Right lobe of liver (tissue), 4 donors: ENCODE measurements at regions not wholly inside any gene's neighbourhood (a gene's known extent, or its start where the extent isn't known, plus 50 kb on each side); places are given as distances from the start of the nearest gene placed in this dataset.

ENCODE experiments used
- POLR2A ChIP-seq: fragments of 450-650 bp; IDR thresholded peaks from one replicate; pipeline ENCODE4 v1.6.1; 2017; ENCODE audit warnings: antibody characterized with exemption, mild to moderate bottlenecking
- TF ChIP-seq, protein P1 (sequence below), 4 donors: fragments of 200-600 bp in 3 of 4; fragments of 450-650 bp in 1 of 4; IDR thresholded peaks; one replicate each; pipeline versions ENCODE4 v1.5.1 to v1.8.0; 2016 to 2022; ENCODE audit warnings: antibody characterized with exemption in 4 of 4, mild to moderate bottlenecking in 2 of 4
- donor health status: DM: no; HTN: no; CAD: no.
- donor health status: DM: no; HTN: no; CAD: no.
- donor health status: DM: no; HTN: yes; CAD: no.

DNA sequence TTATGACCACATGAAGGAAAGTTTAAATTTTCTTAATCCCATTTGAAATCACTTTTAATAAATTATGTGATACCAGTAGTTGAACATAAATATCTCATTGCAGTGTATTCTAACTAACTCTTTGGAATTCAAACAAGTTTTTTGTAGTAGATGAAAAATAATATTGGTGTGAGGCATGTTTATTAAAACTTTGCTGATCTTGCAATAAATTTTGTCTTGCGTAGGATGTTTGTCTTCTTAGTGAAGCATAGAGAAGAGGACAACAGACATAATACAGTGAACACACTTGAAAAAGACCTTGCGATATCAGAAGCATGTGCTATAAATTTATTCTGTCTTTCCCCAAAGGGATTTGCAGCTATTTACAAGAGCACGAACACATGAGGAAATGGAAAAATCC lies 140.7 kb downstream of the HTR1B start:
- TF ChIP-seq, protein P1, sequence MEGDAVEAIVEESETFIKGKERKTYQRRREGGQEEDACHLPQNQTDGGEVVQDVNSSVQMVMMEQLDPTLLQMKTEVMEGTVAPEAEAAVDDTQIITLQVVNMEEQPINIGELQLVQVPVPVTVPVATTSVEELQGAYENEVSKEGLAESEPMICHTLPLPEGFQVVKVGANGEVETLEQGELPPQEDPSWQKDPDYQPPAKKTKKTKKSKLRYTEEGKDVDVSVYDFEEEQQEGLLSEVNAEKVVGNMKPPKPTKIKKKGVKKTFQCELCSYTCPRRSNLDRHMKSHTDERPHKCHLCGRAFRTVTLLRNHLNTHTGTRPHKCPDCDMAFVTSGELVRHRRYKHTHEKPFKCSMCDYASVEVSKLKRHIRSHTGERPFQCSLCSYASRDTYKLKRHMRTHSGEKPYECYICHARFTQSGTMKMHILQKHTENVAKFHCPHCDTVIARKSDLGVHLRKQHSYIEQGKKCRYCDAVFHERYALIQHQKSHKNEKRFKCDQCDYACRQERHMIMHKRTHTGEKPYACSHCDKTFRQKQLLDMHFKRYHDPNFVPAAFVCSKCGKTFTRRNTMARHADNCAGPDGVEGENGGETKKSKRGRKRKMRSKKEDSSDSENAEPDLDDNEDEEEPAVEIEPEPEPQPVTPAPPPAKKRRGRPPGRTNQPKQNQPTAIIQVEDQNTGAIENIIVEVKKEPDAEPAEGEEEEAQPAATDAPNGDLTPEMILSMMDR (IDR thresholded peaks at IDR 0.05), result no peak
- TF ChIP-seq POLR2A, result no peak
